ENCODE measurements at regions not wholly inside any gene's neighbourhood (a gene's known extent, or its start where the extent isn't known, plus 50 kb on each side); places are given as distances from the start of the nearest gene placed in this dataset.
"Not testable (repeated sequence)": the region's sequence is repeated elsewhere in the genome, so short reads cannot be mapped to it uniquely, and the experiment has no call there.

GRCh38 chr3:69647511-69648110, 91.7 kb upstream of the MITF start:
- intact Hi-C loops (cut with micrococcal nuclease) = no loop called here

- intact Hi-C loops (cut with micrococcal nuclease) = no loop called here
Measured at GRCh38 chr3:69647081-69647480, 92.2 kb upstream of the MITF start.

- intact Hi-C loops (cut with micrococcal nuclease) = no loop called here
Measured at GRCh38 chr3:69646287-69647067, 92.8 kb upstream of the MITF start.

GRCh38 chr3:69642606-69643005, 96.7 kb upstream of the MITF start:
- intact Hi-C loops (cut with micrococcal nuclease) = no loop called here

GRCh38 chr3:69639851-69640250, 99.4 kb upstream of the MITF start:
- intact Hi-C loops (cut with micrococcal nuclease) = no loop called here

- intact Hi-C loops (cut with micrococcal nuclease) = no loop called here
Measured at GRCh38 chr3:69628951-69629350, 110.3 kb upstream of the MITF start.

GRCh38 chr3:69613286-69613685, 126.0 kb upstream of the MITF start:
- intact Hi-C loops (cut with micrococcal nuclease) = no loop called here

- intact Hi-C loops (cut with micrococcal nuclease) = no loop called here
Measured at GRCh38 chr3:69612791-69613190, 126.5 kb upstream of the MITF start.

- intact Hi-C loops (cut with micrococcal nuclease) = not testable (repeated sequence)
Measured at GRCh38 chr3:69609566-69609965, 129.7 kb upstream of the MITF start.

- intact Hi-C loops (cut with micrococcal nuclease) = no loop called here
Measured at GRCh38 chr3:69607466-69608305, 131.6 kb upstream of the MITF start.

GRCh38 chr3:69605867-69606266, 133.4 kb upstream of the MITF start:
- intact Hi-C loops (cut with micrococcal nuclease) = no loop called here

GRCh38 chr3:69604735-69605450, 134.4 kb upstream of the MITF start:
- intact Hi-C loops (cut with micrococcal nuclease) = no loop called here

GRCh38 chr3:69602112-69602511, 137.2 kb upstream of the MITF start:
- intact Hi-C loops (cut with micrococcal nuclease) = no loop called here

- intact Hi-C loops (cut with micrococcal nuclease) = no loop called here
Measured at GRCh38 chr3:69594286-69594685, 145.0 kb upstream of the MITF start.

GRCh38 chr3:69591164-69591736, 148.0 kb upstream of the MITF start:
- intact Hi-C loops (cut with micrococcal nuclease) = no loop called here

- intact Hi-C loops (cut with micrococcal nuclease) = no loop called here
Measured at GRCh38 chr3:69590111-69590510, 149.2 kb upstream of the MITF start.

GRCh38 chr3:69588170-69588569, 151.1 kb upstream of the MITF start:
- intact Hi-C loops (cut with micrococcal nuclease) = no loop called here

GRCh38 chr3:69585472-69585871, 153.8 kb upstream of the MITF start:
- intact Hi-C loops (cut with micrococcal nuclease) = no loop called here

GRCh38 chr3:69582044-69582443, 157.2 kb upstream of the MITF start:
- intact Hi-C loops (cut with micrococcal nuclease) = no loop called here

GRCh38 chr3:69579306-69580041, 159.8 kb upstream of the MITF start:
- intact Hi-C loops (cut with micrococcal nuclease) = no loop called here

- intact Hi-C loops (cut with micrococcal nuclease) = no loop called here
Measured at GRCh38 chr3:69569520-69569919, 169.7 kb upstream of the MITF start.

Data from T-helper 2 cell treated with Interferon-gamma antibody and Interleukin-4, amounts not matched to agents 100 ng/mL and 5 ng/mL, for 36 hours (primary cell).